HG02870 (cell line): ENCODE measurements at regions not wholly inside any gene's neighbourhood (a gene's known extent, or its start where the extent isn't known, plus 50 kb on each side); places are given as distances from the start of the nearest gene placed in this dataset.
"Not testable (repeated sequence)": the region's sequence is repeated elsewhere in the genome, so short reads cannot be mapped to it uniquely, and the experiment has no call there.

Experiments
- ATAC-seq: cut with Tn5 transposase; IDR thresholded peaks from one replicate; pipeline ENCODE4 v1.9.1; 2021; ENCODE audit warnings: mild to moderate bottlenecking, moderate library complexity; ENCODE audit not compliant: unreplicated experiment

GRCh38 chrX:83749736-83750135 lies 111.2 kb upstream of the CYLC1 start:
- ATAC-seq = not testable (repeated sequence)

GRCh38 chrX:83750451-83750850 lies 110.5 kb upstream of the CYLC1 start:
- ATAC-seq = not testable (repeated sequence)

- peak; percentile 61 for ATAC-seq
Measured at GRCh38 chrX:83759872-83760271, 101.1 kb upstream of the CYLC1 start.

- ATAC-seq = no peak
Measured at GRCh38 chrX:83771664-83772063, 89.3 kb upstream of the CYLC1 start.
